ENCODE measurements at regions not wholly inside any gene's neighbourhood (a gene's known extent, or its start where the extent isn't known, plus 50 kb on each side); places are given as distances from the start of the nearest gene placed in this dataset.

- no peaks in the 10 kb centered on the region for H3F3A ChIP-seq (replicated peaks; ENCODE audit: low read depth)
- Mint-ChIP-seq H3K36me3 (ENCODE audit: low read depth) (no peaks in the 10 kb centered on the region), H3K4me1 (peaks cover 2% of the 10 kb centered on the region; the same call in 2 of the 3 replicates), H3K27me3 (ENCODE audit: insufficient read depth, low read depth, poor library complexity) (peaks cover 3% of the 10 kb centered on the region), H3K4me3 (no peak overlapping the region), H3K9me3 (no peaks in the 10 kb centered on the region; the same call in 2 of the 3 replicates), H3K27ac (no peak overlapping the region)
- ATAC-seq (no peak), DNase-seq (ENCODE audit: low spot score) (no peak)
- TF ChIP-seq CTCF (conservative IDR thresholded peaks at IDR 0.05; ENCODE audit: low read depth in 2 of 2) (no peak), ZNF462 (CRISPR knock-in tag; IDR thresholded peaks at IDR 0.05) (no peak), ZNF331 (CRISPR knock-in tag; IDR thresholded peaks at IDR 0.05; ENCODE audit: low read depth) (no peak), EZH2 (IDR thresholded peaks at IDR 0.05; ENCODE audit: low read depth, unreplicated experiment) (no peak), POLR2AphosphoS5 (IDR thresholded peaks at IDR 0.05; ENCODE audit: low read depth) (no peak), ZNF114 (CRISPR knock-in tag; IDR thresholded peaks at IDR 0.05) (no peak), JUNB (IDR thresholded peaks at IDR 0.05; ENCODE audit: unreplicated experiment) (no peak), NANOG (IDR thresholded peaks at IDR 0.05; ENCODE audit: borderline replicate concordance) (no peak), STAT1 (IDR thresholded peaks at IDR 0.05; ENCODE audit: unreplicated experiment) (no peak), EZH2phosphoT487 (IDR thresholded peaks at IDR 0.05; ENCODE audit: unreplicated experiment) (no peak), CREB1 (CRISPR knock-in tag; IDR thresholded peaks at IDR 0.05; ENCODE audit: low read depth) (no peak), REST (IDR thresholded peaks at IDR 0.05; ENCODE audit: unreplicated experiment) (no peak), ETS1 (IDR thresholded peaks at IDR 0.05) (no peak)
- H3K27ac ChIP-seq (ENCODE audit: low read depth), result no peak overlapping the region
- no peaks in the 10 kb centered on the region for H3K79me2 ChIP-seq (replicated peaks; ENCODE audit: insufficient read depth)
- no peak overlapping the region for H2AFZ ChIP-seq
- no peaks in the 10 kb centered on the region for H3K27me3 ChIP-seq (ENCODE audit: insufficient read depth)
- no peak overlapping the region for H3K4me3 ChIP-seq
- H3K36me3 ChIP-seq (ENCODE audit: insufficient read depth), result no peaks in the 10 kb centered on the region; the same call in 1 of the 2 replicates
- no peak overlapping the region for H3K4me2 ChIP-seq
- no peaks in the 10 kb centered on the region for H4K20me1 ChIP-seq (replicated peaks; ENCODE audit: insufficient read depth)
- no peaks in the 10 kb centered on the region for H3K4me1 ChIP-seq (ENCODE audit: insufficient read depth)
- no peaks in the 10 kb centered on the region for H3K9me2 ChIP-seq (ENCODE audit: insufficient read depth)
Measured at GRCh38 chr22:49181431-49181830, 646.2 kb downstream of the BRD1 start.

Data from GM23338 (cell line).